IPS-20b (cell line): ENCODE measurements at regions not wholly inside any gene's neighbourhood (a gene's known extent, or its start where the extent isn't known, plus 50 kb on each side); places are given as distances from the start of the nearest gene placed in this dataset.

Source experiments
- H3K27ac ChIP-seq: one replicate; pipeline ENCODE4 v1.5.1; 2013; ENCODE audit warnings: low read length
- H3K27me3 ChIP-seq: 2 replicates; pipeline ENCODE4 v1.6.1; 2013; ENCODE audit warnings: mild to moderate bottlenecking, low read length, inconsistent platforms; ENCODE audit not compliant: insufficient read depth
- H3K36me3 ChIP-seq: 2 replicates; pipeline ENCODE4 v1.6.1; 2013; ENCODE audit warnings: low read depth, mild to moderate bottlenecking, inconsistent platforms, low read length, moderate library complexity; ENCODE audit not compliant: insufficient read depth
- H3K4me1 ChIP-seq: 2 replicates; pipeline ENCODE4 v1.6.1; 2013; ENCODE audit warnings: mild to moderate bottlenecking, control low read depth, inconsistent platforms, low read length, moderate library complexity; ENCODE audit not compliant: insufficient read depth
- H3K4me3 ChIP-seq: 2 replicates; pipeline ENCODE4 v1.5.1; 2013; ENCODE audit warnings: mild to moderate bottlenecking, low read length, inconsistent platforms
- H3K9ac ChIP-seq: 2 replicates; pipeline ENCODE4 v1.6.1; 2013; ENCODE audit warnings: low read depth, mild to moderate bottlenecking, inconsistent platforms, low read length, moderate library complexity
- H3K9me3 ChIP-seq: 2 replicates; pipeline ENCODE4 v1.6.1; 2013; ENCODE audit warnings: mild to moderate bottlenecking, low read depth, low read length, inconsistent platforms; ENCODE audit not compliant: insufficient read depth

DNA sequence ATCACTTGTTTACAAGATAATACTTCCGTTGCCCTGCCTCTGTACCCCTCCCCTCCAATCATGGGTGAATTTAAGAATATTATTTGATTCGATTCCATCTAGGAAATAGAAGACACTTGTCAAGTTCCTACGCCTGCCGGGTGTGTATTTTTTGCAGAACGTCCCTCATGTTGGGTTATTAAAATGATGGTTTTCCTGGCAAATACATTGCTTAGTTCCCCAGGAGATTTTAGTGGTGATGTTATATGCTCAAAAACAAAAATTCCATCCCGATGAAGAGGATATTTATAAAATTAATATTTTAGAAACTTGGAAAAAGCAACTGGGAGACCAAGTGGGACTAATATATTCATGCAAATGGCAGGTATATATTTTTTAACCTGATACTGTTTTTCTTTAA lies 548.4 kb downstream of the EDEM1 start:
- H3K36me3 ChIP-seq: no peaks in the 10 kb centered on the region
- no peak overlapping the region for H3K27ac ChIP-seq
- no peak overlapping the region for H3K9ac ChIP-seq
- no peaks in the 10 kb centered on the region for H3K4me1 ChIP-seq
- no peaks in the 10 kb centered on the region for H3K9me3 ChIP-seq
- H3K27me3 ChIP-seq: no peaks in the 10 kb centered on the region
- H3K4me3 ChIP-seq: no peak overlapping the region

DNA sequence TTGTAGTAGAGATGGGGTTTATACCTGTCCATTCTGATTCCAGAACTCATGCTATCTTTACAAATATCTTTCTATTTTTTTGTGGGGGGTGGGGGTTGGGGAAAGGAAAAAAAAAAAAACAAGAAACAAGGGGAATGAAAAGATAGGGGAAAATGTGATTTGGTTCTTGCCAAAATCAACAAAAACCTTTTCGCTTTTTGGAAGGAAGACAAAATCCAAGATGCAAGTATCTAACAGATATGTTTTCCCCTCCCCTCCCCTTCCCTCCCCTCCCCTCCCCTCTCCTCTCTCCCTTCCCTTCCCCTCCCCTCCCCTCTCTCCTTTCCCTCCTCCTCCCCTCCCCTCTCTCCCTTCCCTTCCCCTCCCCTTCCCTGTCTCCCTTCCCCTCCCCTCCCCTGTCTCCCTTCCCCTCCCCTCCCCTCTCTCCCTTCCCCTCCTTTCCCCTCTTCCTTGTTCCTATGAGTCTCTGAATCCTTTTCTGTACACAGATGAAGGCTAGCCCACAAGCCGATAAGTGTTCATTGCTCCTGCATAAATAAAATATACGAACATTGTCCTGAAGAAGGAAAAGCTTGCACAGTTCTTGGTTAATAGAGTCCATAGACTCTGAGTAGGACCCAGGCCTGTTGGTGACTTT lies 551.9 kb downstream of the EDEM1 start:
- no peak overlapping the region for H3K9ac ChIP-seq
- no peak overlapping the region for H3K27ac ChIP-seq
- H3K27me3 ChIP-seq: no peaks in the 10 kb centered on the region
- H3K36me3 ChIP-seq: no peaks in the 10 kb centered on the region
- no peak overlapping the region for H3K4me3 ChIP-seq
- H3K9me3 ChIP-seq: no peaks in the 10 kb centered on the region
- no peaks in the 10 kb centered on the region for H3K4me1 ChIP-seq

DNA sequence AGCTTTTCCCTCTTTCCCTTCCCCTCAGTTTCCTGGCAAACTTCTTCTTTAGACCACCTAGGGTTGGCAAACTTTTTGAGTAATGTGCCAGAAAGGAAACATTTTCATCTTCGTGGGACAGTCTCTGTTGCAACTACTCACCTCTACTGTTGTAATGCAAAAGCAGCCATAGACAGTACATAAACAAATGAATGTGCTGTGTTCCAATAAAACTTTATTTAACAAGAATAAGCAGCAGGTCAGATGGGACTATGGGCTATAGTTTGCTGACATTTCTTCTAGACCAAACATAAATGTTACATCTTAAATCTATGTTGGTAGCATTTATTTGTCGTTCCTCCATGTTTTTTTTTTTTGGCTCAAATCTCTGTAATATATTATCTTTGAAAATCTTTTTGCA lies 552.4 kb downstream of the EDEM1 start:
- Histone ChIP-seq H3K27ac (no peak overlapping the region), H3K9me3 (no peaks in the 10 kb centered on the region), H3K4me1 (no peaks in the 10 kb centered on the region), H3K4me3 (no peak overlapping the region), H3K9ac (no peak overlapping the region), H3K36me3 (no peaks in the 10 kb centered on the region), H3K27me3 (no peaks in the 10 kb centered on the region)

DNA sequence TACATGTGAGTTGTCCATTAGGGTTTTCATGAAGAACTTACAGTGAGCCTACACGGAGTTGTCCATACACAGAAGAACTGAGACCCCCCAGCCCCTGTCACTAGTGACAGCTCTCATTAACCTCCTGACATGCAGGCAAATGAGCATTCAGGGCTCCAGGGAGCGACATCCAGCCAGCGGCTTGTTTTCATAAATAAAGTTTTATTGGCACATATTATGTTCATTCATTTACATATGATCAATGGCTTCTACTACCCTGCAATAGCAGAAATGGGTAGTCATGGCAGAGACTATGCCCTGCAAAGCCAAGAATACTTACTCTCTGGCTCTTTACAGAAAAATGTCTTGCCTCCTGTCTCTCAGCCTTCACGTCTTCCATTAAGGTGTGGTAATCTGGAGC lies 553.5 kb downstream of the EDEM1 start:
- Histone ChIP-seq H3K9ac (no peak overlapping the region), H3K4me1 (no peaks in the 10 kb centered on the region), H3K9me3 (no peaks in the 10 kb centered on the region), H3K27me3 (no peaks in the 10 kb centered on the region), H3K4me3 (no peak overlapping the region), H3K36me3 (no peaks in the 10 kb centered on the region), H3K27ac (no peak overlapping the region)

DNA sequence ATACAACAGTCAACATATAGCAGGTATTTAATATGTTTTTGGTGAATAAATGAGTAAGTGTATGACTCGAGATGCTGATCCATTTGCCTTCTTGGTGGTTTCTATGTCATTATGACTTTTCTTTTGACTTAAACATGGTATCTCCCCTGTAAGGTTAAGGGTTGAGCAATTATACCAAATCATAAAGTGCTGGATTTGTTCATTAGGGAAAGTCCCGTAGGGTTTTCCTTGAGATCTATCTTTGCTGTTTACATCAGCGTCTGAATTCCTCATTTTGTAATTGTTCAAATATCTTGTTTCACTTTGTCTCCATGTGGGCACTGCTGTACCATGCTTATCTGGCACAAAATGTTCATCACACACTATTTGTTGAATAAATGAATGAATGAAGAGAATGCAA lies 562.6 kb downstream of the EDEM1 start:
- Histone ChIP-seq H3K36me3 (no peaks in the 10 kb centered on the region), H3K9me3 (no peaks in the 10 kb centered on the region), H3K4me3 (no peak overlapping the region), H3K4me1 (no peaks in the 10 kb centered on the region), H3K27me3 (no peaks in the 10 kb centered on the region), H3K9ac (no peak overlapping the region), H3K27ac (no peak overlapping the region)

DNA sequence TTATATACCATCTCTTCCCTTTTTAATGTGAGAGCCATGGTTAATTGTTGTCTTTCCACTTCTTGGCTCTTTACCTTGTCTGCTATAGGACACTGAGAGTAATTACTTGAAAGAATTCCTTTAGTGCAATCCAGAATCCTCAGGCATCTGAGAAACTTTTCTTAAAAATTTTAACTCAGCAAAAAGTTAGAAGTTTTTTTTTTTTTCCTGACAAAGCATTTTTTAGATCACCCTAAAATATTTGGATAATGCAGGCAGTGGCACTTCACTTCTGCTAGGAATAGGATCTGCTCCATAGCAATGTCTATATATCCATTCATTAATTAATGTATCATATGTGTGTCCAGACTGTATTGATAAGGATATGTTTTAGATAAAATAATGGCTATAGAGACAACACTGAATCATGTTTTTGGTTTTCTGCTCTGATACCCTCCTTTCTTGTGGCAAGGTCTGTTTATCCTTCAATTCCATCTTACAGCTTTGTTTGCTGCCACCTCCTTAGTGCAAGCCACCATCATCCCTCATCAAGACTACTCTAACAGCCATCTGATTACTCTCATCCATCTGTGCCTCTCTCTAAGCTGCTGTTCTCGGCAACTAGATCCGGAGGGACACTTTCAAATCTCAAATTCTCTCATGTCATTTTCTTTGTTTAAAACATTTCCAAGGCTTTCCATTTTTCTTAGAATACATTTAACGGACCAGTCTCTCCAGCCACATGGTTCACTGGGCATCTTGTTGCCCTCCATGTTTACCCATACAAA lies 563.5 kb downstream of the EDEM1 start:
- no peaks in the 10 kb centered on the region for H3K36me3 ChIP-seq
- no peaks in the 10 kb centered on the region for H3K27me3 ChIP-seq
- H3K4me1 ChIP-seq: no peaks in the 10 kb centered on the region
- no peak overlapping the region for H3K4me3 ChIP-seq
- H3K9ac ChIP-seq: no peak overlapping the region
- H3K27ac ChIP-seq: no peak overlapping the region
- no peaks in the 10 kb centered on the region for H3K9me3 ChIP-seq

DNA sequence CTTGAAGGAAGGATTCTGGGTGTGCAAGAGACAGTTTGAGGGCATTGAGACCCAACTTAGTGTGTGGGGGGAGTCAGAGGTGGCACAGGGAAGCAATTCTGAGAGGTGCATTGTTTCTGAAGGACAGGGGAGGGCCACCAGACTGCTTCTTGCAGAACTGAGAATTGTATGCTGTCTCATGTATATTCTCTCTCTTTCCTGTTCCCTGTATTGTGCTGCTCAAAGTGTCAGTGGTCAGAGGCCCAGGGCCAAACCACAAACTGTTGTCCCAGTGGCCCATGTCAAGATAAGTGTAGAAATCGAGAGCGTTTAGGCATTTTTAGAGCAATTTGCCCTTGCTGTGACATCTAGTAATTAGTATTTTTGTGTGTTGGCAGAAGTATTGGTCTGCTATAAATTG lies 567.1 kb downstream of the EDEM1 start:
- no peak overlapping the region for H3K4me3 ChIP-seq
- no peaks in the 10 kb centered on the region for H3K9me3 ChIP-seq
- H3K4me1 ChIP-seq: no peaks in the 10 kb centered on the region
- no peaks in the 10 kb centered on the region for H3K27me3 ChIP-seq
- H3K9ac ChIP-seq: no peak overlapping the region
- no peaks in the 10 kb centered on the region for H3K36me3 ChIP-seq
- H3K27ac ChIP-seq: no peak overlapping the region

DNA sequence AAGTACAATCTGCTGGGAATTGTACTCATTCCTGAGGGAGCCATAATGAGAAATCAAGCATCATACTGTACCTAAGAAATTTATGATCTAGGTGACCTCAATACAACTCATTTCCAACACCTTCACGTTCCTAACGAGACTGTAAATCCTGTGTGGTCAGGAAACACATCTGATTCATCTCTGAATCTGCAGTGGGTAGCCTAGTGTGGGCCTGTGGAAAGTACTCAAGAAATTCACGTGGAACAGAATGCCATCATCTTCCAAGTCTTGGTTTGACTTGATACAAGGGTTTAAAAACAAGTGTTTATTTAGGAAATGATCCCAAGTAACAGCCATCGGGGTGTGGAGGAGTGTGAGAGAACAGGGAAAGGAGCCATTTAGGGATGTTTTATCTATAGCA lies 568.9 kb downstream of the EDEM1 start:
- Histone ChIP-seq H3K36me3 (no peaks in the 10 kb centered on the region), H3K4me1 (no peaks in the 10 kb centered on the region), H3K4me3 (no peak overlapping the region), H3K9me3 (no peaks in the 10 kb centered on the region), H3K27me3 (no peaks in the 10 kb centered on the region), H3K9ac (no peak overlapping the region), H3K27ac (no peak overlapping the region)

DNA sequence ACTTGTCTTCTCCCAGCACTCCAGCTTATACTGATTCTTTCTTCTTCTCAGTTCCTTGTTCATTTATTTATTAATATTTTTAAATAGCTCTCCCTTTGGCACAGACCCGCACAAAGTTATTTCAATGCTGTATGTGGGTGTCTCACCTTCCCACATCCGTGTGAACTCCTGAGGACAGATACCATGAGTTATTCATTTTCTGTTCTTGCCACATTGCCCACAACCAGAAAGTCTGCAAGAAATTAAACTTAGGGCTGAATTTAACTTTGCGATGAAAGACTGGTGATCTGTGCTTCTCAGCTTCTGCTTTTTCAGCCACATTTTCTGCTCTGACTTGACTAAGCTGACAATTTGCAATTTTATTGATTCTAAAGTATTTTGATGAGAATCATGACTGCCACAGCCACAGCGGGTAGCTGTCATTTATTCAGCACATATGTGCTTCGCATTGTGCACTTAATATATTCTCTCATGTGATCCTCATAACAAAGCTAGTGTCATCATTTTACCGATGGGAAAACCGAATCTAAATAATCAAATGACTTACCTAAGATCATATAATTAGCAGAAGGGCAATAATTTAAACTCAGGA lies 569.8 kb downstream of the EDEM1 start:
- Histone ChIP-seq H3K36me3 (no peaks in the 10 kb centered on the region), H3K4me3 (no peak overlapping the region), H3K4me1 (no peaks in the 10 kb centered on the region), H3K27me3 (no peaks in the 10 kb centered on the region), H3K9ac (no peak overlapping the region), H3K9me3 (no peaks in the 10 kb centered on the region), H3K27ac (no peak overlapping the region)

DNA sequence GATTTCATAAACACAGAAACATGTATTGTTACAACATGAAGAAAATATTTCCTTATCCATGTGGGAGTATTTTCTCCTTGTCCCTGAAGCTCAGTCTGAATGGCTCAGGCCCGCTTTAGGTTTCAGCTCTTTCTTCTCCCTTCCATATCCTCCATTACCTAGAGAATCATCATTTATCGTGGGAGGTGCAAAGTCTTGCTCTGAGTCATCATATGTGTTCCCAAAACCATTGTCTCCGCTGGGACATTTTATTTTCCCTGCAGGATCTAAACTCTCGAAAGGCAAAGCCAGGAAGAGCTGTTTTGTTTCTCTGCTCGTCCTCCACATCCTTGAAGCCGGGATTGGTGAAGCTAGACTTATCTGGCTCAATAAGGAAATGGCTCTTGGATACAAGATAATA lies 571.2 kb downstream of the EDEM1 start:
- H3K36me3 ChIP-seq: no peaks in the 10 kb centered on the region
- no peak overlapping the region for H3K9ac ChIP-seq
- H3K27me3 ChIP-seq: no peaks in the 10 kb centered on the region
- H3K27ac ChIP-seq: no peak overlapping the region
- H3K4me1 ChIP-seq: no peaks in the 10 kb centered on the region
- no peak overlapping the region for H3K4me3 ChIP-seq
- no peaks in the 10 kb centered on the region for H3K9me3 ChIP-seq

DNA sequence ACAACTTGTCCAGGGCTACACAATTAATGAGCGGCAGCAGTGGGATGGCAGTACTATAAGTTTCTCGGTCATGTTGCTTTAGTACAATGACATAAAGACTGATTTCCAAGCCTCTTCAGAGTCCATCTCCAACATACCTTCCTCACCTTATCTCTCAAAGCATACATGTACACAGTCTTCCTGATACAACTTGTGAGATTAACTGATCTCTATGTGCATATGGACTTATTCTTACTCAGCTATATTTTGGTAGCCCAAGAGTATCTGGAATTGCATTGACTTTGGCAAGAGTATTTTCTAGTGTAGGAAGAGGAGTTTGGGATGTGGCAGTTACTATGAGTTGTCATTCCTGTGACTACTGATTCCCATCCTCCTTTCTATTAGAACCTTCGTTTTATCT lies 575.0 kb downstream of the EDEM1 start:
- H3K9ac ChIP-seq: no peak overlapping the region
- H3K4me1 ChIP-seq: no peaks in the 10 kb centered on the region
- no peaks in the 10 kb centered on the region for H3K9me3 ChIP-seq
- no peak overlapping the region for H3K4me3 ChIP-seq
- no peaks in the 10 kb centered on the region for H3K27me3 ChIP-seq
- H3K36me3 ChIP-seq: no peaks in the 10 kb centered on the region
- H3K27ac ChIP-seq: no peak overlapping the region

DNA sequence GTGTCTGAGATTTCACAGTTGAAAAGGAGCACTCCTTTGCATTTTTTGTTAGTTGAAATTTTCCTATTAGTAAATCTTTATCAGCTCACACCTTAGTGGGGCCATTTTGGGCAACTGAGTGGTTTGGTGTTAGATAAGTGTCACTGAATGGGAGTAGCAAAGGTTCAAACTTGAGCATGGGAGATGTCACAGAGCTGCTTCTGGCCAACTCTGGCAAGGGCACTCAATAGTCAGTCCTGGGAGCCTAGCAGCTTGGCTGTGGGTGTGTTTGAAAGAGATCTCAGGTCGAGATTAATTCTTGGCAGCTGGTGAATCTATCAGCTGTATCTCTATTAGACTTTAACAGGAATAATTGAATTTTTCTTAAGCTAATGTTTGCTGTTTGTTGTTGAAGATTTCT lies 579.3 kb downstream of the EDEM1 start:
- H3K27ac ChIP-seq: no peak overlapping the region
- H3K4me3 ChIP-seq: no peak overlapping the region
- no peaks in the 10 kb centered on the region for H3K4me1 ChIP-seq
- H3K9me3 ChIP-seq: no peaks in the 10 kb centered on the region
- H3K9ac ChIP-seq: no peak overlapping the region
- H3K36me3 ChIP-seq: no peaks in the 10 kb centered on the region
- H3K27me3 ChIP-seq: no peaks in the 10 kb centered on the region
